ENCODE measurements at regions not wholly inside any gene's neighbourhood (a gene's known extent, or its start where the extent isn't known, plus 50 kb on each side); places are given as distances from the start of the nearest gene placed in this dataset.

- no TSS peak for BruUV-seq (replicated peaks)
- H3K4me1 ChIP-seq (ENCODE audit: insufficient read depth, low read length), result no peaks in the 10 kb centered on the region
- no peaks in the 10 kb centered on the region for H3K36me3 ChIP-seq (ENCODE audit: low read depth, low read length)
- no peaks in the 10 kb centered on the region for H4K20me1 ChIP-seq (ENCODE audit: low read length)
- H3K4me3 ChIP-seq (ENCODE audit: low read length), result no peak overlapping the region
- intact Hi-C loops (cut with micrococcal nuclease), result no loop called here
- no peak for TF ChIP-seq CTCF (conservative IDR thresholded peaks at IDR 0.05; ENCODE audit: low read depth, low read length)
- TF ChIP-seq EZH2phosphoT487 (IDR thresholded peaks at IDR 0.05; ENCODE audit: borderline replicate concordance, low read length), result no peak
- no peak for TF ChIP-seq EZH2 (IDR thresholded peaks at IDR 0.05; ENCODE audit: low read length, unreplicated experiment)
- no peaks in the 10 kb centered on the region for H3K9me3 ChIP-seq (ENCODE audit: low read length)
- no peak for ATAC-seq
- H3F3A ChIP-seq (ENCODE audit: low read length, unreplicated experiment), result no peaks in the 10 kb centered on the region
- H3K27me3 ChIP-seq (ENCODE audit: low read length), result no peaks in the 10 kb centered on the region
- H3K9me2 ChIP-seq (replicated peaks; ENCODE audit: low read length), result no peaks in the 10 kb centered on the region
- no peak overlapping the region for H3K27ac ChIP-seq (ENCODE audit: low read length)
- no peak overlapping the region for H3K9ac ChIP-seq (ENCODE audit: low read length)
- CTCF ChIA-PET, result no interaction called here
- no peaks in the 10 kb centered on the region for H3K79me2 ChIP-seq (ENCODE audit: low read length)
- POLR2A ChIA-PET (ENCODE audit: unreplicated experiment), result no interaction called here
- no peak overlapping the region for H2AFZ ChIP-seq (ENCODE audit: low read length)
- H3K4me2 ChIP-seq (ENCODE audit: low read length), result no peak overlapping the region
- no peak for DNase-seq
Observed at GRCh38 chr10:109280837-109281236, 642.5 kb downstream of the XPNPEP1 start.

GRCh38 chr10:109277456-109277855, 645.9 kb downstream of the XPNPEP1 start:
- ChIA-PET POLR2A (ENCODE audit: unreplicated experiment) (no interaction called here), CTCF (no interaction called here)
- no peak overlapping the region for H3K4me2 ChIP-seq (ENCODE audit: low read length)
- H4K20me1 ChIP-seq (ENCODE audit: low read length), result no peaks in the 10 kb centered on the region
- H3K27me3 ChIP-seq (ENCODE audit: low read length), result no peaks in the 10 kb centered on the region
- no peaks in the 10 kb centered on the region for H3F3A ChIP-seq (ENCODE audit: low read length, unreplicated experiment)
- TF ChIP-seq EZH2phosphoT487 (IDR thresholded peaks at IDR 0.05; ENCODE audit: borderline replicate concordance, low read length) (no peak), EZH2 (IDR thresholded peaks at IDR 0.05; ENCODE audit: low read length, unreplicated experiment) (no peak), CTCF (conservative IDR thresholded peaks at IDR 0.05; ENCODE audit: low read depth, low read length) (no peak)
- ATAC-seq, result no peak
- no peaks in the 10 kb centered on the region for H3K36me3 ChIP-seq (ENCODE audit: low read depth, low read length)
- no peak overlapping the region for H3K9ac ChIP-seq (ENCODE audit: low read length)
- no peak for DNase-seq
- no peaks in the 10 kb centered on the region for H3K9me3 ChIP-seq (ENCODE audit: low read length)
- intact Hi-C loops (cut with micrococcal nuclease), result no loop called here
- H3K27ac ChIP-seq (ENCODE audit: low read length), result no peak overlapping the region
- no TSS peak for BruUV-seq (replicated peaks)
- H3K4me1 ChIP-seq (ENCODE audit: insufficient read depth, low read length), result no peaks in the 10 kb centered on the region
- no peaks in the 10 kb centered on the region for H3K9me2 ChIP-seq (replicated peaks; ENCODE audit: low read length)
- H3K4me3 ChIP-seq (ENCODE audit: low read length), result no peak overlapping the region
- H3K79me2 ChIP-seq (ENCODE audit: low read length), result no peaks in the 10 kb centered on the region
- H2AFZ ChIP-seq (ENCODE audit: low read length), result no peak overlapping the region

GRCh38 chr10:109275960-109276359, 647.4 kb downstream of the XPNPEP1 start:
- Histone ChIP-seq H3K4me3 (ENCODE audit: low read length) (no peak overlapping the region), H3K9ac (ENCODE audit: low read length) (no peak overlapping the region), H3F3A (ENCODE audit: low read length, unreplicated experiment) (no peaks in the 10 kb centered on the region), H3K36me3 (ENCODE audit: low read depth, low read length) (no peaks in the 10 kb centered on the region), H3K4me1 (ENCODE audit: insufficient read depth, low read length) (no peaks in the 10 kb centered on the region), H3K4me2 (ENCODE audit: low read length) (no peak overlapping the region), H3K27me3 (ENCODE audit: low read length) (no peaks in the 10 kb centered on the region), H2AFZ (ENCODE audit: low read length) (no peak overlapping the region), H3K9me2 (replicated peaks; ENCODE audit: low read length) (no peaks in the 10 kb centered on the region), H3K9me3 (ENCODE audit: low read length) (no peaks in the 10 kb centered on the region), H3K27ac (ENCODE audit: low read length) (no peak overlapping the region), H3K79me2 (ENCODE audit: low read length) (no peaks in the 10 kb centered on the region), H4K20me1 (ENCODE audit: low read length) (no peaks in the 10 kb centered on the region)
- ChIA-PET CTCF (no interaction called here), POLR2A (ENCODE audit: unreplicated experiment) (no interaction called here)
- DNase-seq (peak; percentile 9), ATAC-seq (no peak)
- BruUV-seq (replicated peaks), result no TSS peak
- intact Hi-C loops (cut with micrococcal nuclease), result no loop called here
- TF ChIP-seq CTCF (conservative IDR thresholded peaks at IDR 0.05; ENCODE audit: low read depth, low read length) (no peak), EZH2phosphoT487 (IDR thresholded peaks at IDR 0.05; ENCODE audit: borderline replicate concordance, low read length) (no peak), EZH2 (IDR thresholded peaks at IDR 0.05; ENCODE audit: low read length, unreplicated experiment) (no peak)
